ENCODE measurements at regions not wholly inside any gene's neighbourhood (a gene's known extent, or its start where the extent isn't known, plus 50 kb on each side); places are given as distances from the start of the nearest gene placed in this dataset.
"Not testable (repeated sequence)": the region's sequence is repeated elsewhere in the genome, so short reads cannot be mapped to it uniquely, and the experiment has no call there.

- H3K27me3 ChIP-seq (ENCODE audit: control insufficient read depth, insufficient read depth, low read length) = no peaks in the 10 kb centered on the region
- H3K4me2 ChIP-seq (ENCODE audit: low read length) = no peak overlapping the region
- no peak overlapping the region for H3K4me3 ChIP-seq (ENCODE audit: low read length)
- no peaks in the 10 kb centered on the region for H3K4me1 ChIP-seq (ENCODE audit: control insufficient read depth, insufficient read depth, low read length)
- H3K9ac ChIP-seq (ENCODE audit: low read depth, low read length) = no peak overlapping the region
- H3K36me3 ChIP-seq (ENCODE audit: insufficient read depth, low read length) = no peaks in the 10 kb centered on the region
- H3K9me3 ChIP-seq (replicated peaks; ENCODE audit: low read length) = no peaks in the 10 kb centered on the region
These were observed 80.1 kb upstream of the AUTS2 start for GRCh38 chr7:69517985-69518704.

DNA sequence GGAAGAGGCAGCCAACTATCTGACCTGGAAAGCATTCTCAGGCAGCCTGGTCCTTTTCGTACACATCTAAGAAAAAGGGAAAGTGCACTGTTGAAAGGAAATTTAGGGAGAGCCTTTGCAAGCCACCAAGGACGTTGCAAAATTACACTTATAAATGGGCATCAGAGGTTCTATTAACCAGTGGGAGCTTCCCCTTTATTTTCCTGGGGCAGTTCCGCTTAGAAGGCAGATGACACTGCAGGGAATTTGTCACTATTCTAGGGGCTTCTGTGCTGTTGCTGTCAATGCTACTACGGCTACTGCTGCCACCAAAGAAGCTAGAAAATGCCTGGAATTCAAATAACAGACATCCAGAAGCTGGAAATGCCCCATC lies 79.6 kb upstream of the AUTS2 start:
- H3K9me3 ChIP-seq (replicated peaks; ENCODE audit: low read length) = no peaks in the 10 kb centered on the region
- H3K4me2 ChIP-seq (ENCODE audit: low read length) = no peak overlapping the region
- H3K9ac ChIP-seq (ENCODE audit: low read depth, low read length) = no peak overlapping the region
- no peaks in the 10 kb centered on the region for H3K4me1 ChIP-seq (ENCODE audit: control insufficient read depth, insufficient read depth, low read length)
- H3K27me3 ChIP-seq (ENCODE audit: control insufficient read depth, insufficient read depth, low read length) = no peaks in the 10 kb centered on the region
- no peak overlapping the region for H3K4me3 ChIP-seq (ENCODE audit: low read length)
- no peaks in the 10 kb centered on the region for H3K36me3 ChIP-seq (ENCODE audit: insufficient read depth, low read length)

DNA sequence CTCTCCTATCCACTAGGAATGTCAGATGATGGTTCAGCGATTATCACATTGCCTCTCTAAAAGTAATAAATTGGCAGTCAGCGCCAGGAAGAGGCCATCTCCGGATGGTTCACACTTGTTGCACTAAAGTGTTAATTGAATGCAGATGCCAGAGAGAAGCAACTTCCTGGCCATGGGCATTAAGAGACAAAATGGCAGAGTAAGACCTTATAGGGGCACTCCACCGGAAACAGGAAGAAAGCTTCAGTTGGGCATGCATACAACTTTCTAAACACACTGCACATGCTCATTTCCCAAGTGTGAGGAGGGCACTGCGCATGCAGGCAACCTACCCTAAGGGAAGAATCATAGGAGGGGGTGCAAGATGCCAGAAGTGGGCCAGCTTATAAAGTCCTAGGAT lies 71.7 kb upstream of the AUTS2 start:
- Histone ChIP-seq H3K9me3 (replicated peaks; ENCODE audit: low read length) (no peaks in the 10 kb centered on the region), H3K27me3 (ENCODE audit: control insufficient read depth, insufficient read depth, low read length) (no peaks in the 10 kb centered on the region), H3K9ac (ENCODE audit: low read depth, low read length) (no peak overlapping the region), H3K4me1 (ENCODE audit: control insufficient read depth, insufficient read depth, low read length) (no peaks in the 10 kb centered on the region), H3K4me3 (ENCODE audit: low read length) (no peak overlapping the region), H3K36me3 (ENCODE audit: insufficient read depth, low read length) (no peaks in the 10 kb centered on the region), H3K4me2 (ENCODE audit: low read length) (no peak overlapping the region)

DNA sequence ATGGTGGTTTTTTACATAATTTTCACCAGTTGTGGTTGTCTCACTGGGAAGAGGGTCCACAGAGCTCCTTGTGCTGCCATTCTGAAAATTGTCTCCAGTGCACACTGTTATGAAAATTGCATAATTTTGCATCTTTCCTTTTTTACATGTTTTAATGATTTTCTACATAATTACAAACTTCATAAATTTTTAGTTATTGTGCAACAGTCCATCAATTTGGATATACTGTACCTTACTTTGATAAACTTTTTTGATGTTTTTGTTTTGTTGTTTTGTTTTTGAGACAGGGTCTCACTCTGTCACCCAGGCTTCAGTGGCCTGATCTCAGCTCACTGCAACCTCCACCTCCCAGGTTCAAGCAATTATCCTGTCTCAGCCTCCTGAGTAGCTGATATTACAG lies 70.6 kb upstream of the AUTS2 start:
- no peak overlapping the region for H3K4me3 ChIP-seq (ENCODE audit: low read length)
- no peaks in the 10 kb centered on the region for H3K4me1 ChIP-seq (ENCODE audit: control insufficient read depth, insufficient read depth, low read length)
- no peaks in the 10 kb centered on the region for H3K36me3 ChIP-seq (ENCODE audit: insufficient read depth, low read length)
- no peak overlapping the region for H3K9ac ChIP-seq (ENCODE audit: low read depth, low read length)
- no peak overlapping the region for H3K4me2 ChIP-seq (ENCODE audit: low read length)
- no peaks in the 10 kb centered on the region for H3K9me3 ChIP-seq (replicated peaks; ENCODE audit: low read length)
- H3K27me3 ChIP-seq (ENCODE audit: control insufficient read depth, insufficient read depth, low read length) = no peaks in the 10 kb centered on the region

GRCh38 chr7:69531050-69531449 lies 67.2 kb upstream of the AUTS2 start:
- Histone ChIP-seq H3K36me3 (ENCODE audit: insufficient read depth, low read length) (no peaks in the 10 kb centered on the region), H3K9ac (ENCODE audit: low read depth, low read length) (no peak overlapping the region), H3K27me3 (ENCODE audit: control insufficient read depth, insufficient read depth, low read length) (no peaks in the 10 kb centered on the region), H3K4me2 (ENCODE audit: low read length) (no peak overlapping the region), H3K4me1 (ENCODE audit: control insufficient read depth, insufficient read depth, low read length) (no peaks in the 10 kb centered on the region), H3K9me3 (replicated peaks; ENCODE audit: low read length) (no peaks in the 10 kb centered on the region), H3K4me3 (ENCODE audit: low read length) (no peak overlapping the region)

GRCh38 chr7:69534461-69535041 lies 63.7 kb upstream of the AUTS2 start:
- Histone ChIP-seq H3K9me3 (replicated peaks; ENCODE audit: low read length) (no peaks in the 10 kb centered on the region), H3K4me3 (ENCODE audit: low read length) (no peak overlapping the region), H3K4me1 (ENCODE audit: control insufficient read depth, insufficient read depth, low read length) (no peaks in the 10 kb centered on the region), H3K9ac (ENCODE audit: low read depth, low read length) (no peak overlapping the region), H3K36me3 (ENCODE audit: insufficient read depth, low read length) (no peaks in the 10 kb centered on the region), H3K4me2 (ENCODE audit: low read length) (no peak overlapping the region), H3K27me3 (ENCODE audit: control insufficient read depth, insufficient read depth, low read length) (no peaks in the 10 kb centered on the region)

DNA sequence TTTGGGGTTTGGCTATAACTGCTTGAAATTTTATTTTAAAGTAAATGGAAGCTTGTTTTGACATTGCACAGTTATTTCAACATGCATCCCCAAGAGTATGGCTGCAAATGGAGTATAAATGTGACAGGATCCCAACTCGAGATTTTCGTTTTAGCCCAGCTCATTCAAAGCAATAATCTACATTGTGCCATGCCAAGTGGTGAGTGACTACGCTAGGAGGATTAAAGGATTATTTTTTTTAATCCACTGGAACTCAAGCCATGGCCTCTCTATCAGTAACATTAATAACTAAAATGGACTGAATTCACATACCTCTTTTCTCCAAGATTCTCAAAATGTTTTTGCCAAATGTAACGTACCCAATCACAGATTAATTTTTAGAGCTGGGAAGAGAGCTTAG lies 60.6 kb upstream of the AUTS2 start:
- no peak overlapping the region for H3K9ac ChIP-seq (ENCODE audit: low read depth, low read length)
- no peaks in the 10 kb centered on the region for H3K36me3 ChIP-seq (ENCODE audit: insufficient read depth, low read length)
- H3K4me1 ChIP-seq (ENCODE audit: control insufficient read depth, insufficient read depth, low read length) = no peaks in the 10 kb centered on the region

DNA sequence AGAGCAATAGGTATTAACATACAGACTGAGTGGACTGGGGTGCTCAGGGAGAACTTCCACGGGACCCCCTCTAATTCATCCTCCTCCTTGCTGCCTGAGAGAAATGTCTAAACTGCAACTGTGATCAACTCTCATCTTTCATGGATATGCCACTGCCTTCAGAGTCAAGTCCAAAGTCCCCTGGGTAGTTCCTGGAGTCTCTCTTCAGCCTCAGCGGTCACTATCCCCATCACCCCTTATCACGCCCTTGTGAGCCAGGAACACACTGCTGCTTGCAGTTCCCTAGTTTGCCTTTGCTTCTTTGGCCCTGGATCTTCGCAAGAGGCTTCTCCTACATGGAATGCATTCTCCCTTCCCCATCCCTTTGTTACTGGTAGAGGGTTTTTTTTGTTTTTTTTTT lies 58.7 kb upstream of the AUTS2 start:
- Histone ChIP-seq H3K4me1 (ENCODE audit: control insufficient read depth, insufficient read depth, low read length) (no peaks in the 10 kb centered on the region), H3K9me3 (replicated peaks; ENCODE audit: low read length) (no peaks in the 10 kb centered on the region)

More for the DNA sequence above, 60.6 kb upstream of the AUTS2 start:
- H3K27me3 ChIP-seq (ENCODE audit: control insufficient read depth, insufficient read depth, low read length) = no peaks in the 10 kb centered on the region
- H3K4me2 ChIP-seq (ENCODE audit: low read length) = no peak overlapping the region
- no peak overlapping the region for H3K4me3 ChIP-seq (ENCODE audit: low read length)
- no peaks in the 10 kb centered on the region for H3K9me3 ChIP-seq (replicated peaks; ENCODE audit: low read length)

DNA sequence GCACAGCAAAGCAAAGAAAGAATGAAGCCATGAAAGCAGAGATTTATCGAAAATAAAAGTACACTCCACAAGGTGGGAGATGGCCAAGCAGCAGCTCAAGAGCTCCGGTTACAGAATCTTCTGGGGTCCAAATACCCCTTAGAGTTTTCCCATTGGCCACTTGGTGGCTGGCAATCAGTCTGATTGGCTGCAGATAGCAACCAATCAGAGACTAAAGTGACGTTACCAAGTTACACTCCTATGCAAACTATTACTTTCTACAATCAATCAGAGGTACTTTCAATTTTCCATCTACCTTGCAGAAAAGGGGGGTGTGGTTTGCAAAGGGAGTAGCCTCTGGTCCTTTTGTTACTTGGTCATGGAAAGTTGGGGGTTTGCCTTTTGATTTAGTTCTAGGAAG lies 58.0 kb upstream of the AUTS2 start:
- H3K4me1 ChIP-seq (ENCODE audit: control insufficient read depth, insufficient read depth, low read length) = no peaks in the 10 kb centered on the region
- H3K4me2 ChIP-seq (ENCODE audit: low read length) = no peak overlapping the region
- H3K36me3 ChIP-seq (ENCODE audit: insufficient read depth, low read length) = no peaks in the 10 kb centered on the region
- no peaks in the 10 kb centered on the region for H3K27me3 ChIP-seq (ENCODE audit: control insufficient read depth, insufficient read depth, low read length)
- no peak overlapping the region for H3K4me3 ChIP-seq (ENCODE audit: low read length)
- no peaks in the 10 kb centered on the region for H3K9me3 ChIP-seq (replicated peaks; ENCODE audit: low read length)
- H3K9ac ChIP-seq (ENCODE audit: low read depth, low read length) = no peak overlapping the region

More for the DNA sequence above, 58.7 kb upstream of the AUTS2 start:
- H3K27me3 ChIP-seq (ENCODE audit: control insufficient read depth, insufficient read depth, low read length) = no peaks in the 10 kb centered on the region
- no peak overlapping the region for H3K9ac ChIP-seq (ENCODE audit: low read depth, low read length)
- no peaks in the 10 kb centered on the region for H3K36me3 ChIP-seq (ENCODE audit: insufficient read depth, low read length)
- H3K4me2 ChIP-seq (ENCODE audit: low read length) = no peak overlapping the region
- H3K4me3 ChIP-seq (ENCODE audit: low read length) = no peak overlapping the region

GRCh38 chr7:69541779-69542432 lies 56.4 kb upstream of the AUTS2 start:
- H3K4me3 ChIP-seq (ENCODE audit: low read length); H3K9me3 ChIP-seq (replicated peaks; ENCODE audit: low read length); H3K36me3 ChIP-seq (ENCODE audit: insufficient read depth, low read length): not testable (repeated sequence)

DNA sequence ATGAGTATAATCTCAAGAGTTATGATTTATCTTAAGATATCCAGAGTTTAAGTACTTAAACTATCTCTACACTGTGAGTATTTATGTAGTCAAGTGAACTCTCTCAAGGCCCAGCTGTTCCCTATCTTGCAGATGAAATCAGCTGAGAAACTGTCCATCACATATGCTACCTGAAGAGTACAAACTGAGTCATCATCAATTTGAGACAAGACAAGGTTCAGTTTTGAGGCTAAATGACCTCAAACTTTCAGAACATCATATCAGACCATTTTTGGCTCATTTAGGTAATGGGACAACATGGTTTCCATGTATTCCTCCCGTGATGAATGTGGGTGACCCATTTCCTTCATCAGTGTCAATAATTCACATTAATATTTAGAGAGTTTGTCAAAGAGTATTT lies 53.1 kb upstream of the AUTS2 start:
- H3K27me3 ChIP-seq (ENCODE audit: control insufficient read depth, insufficient read depth, low read length) = peaks cover 7% of the 10 kb centered on the region
- no peaks in the 10 kb centered on the region for H3K9me3 ChIP-seq (replicated peaks; ENCODE audit: low read length)
- no peaks in the 10 kb centered on the region for H3K36me3 ChIP-seq (ENCODE audit: insufficient read depth, low read length)
- H3K4me3 ChIP-seq (ENCODE audit: low read length) = no peak overlapping the region
- no peak overlapping the region for H3K9ac ChIP-seq (ENCODE audit: low read depth, low read length)
- no peak overlapping the region for H3K4me2 ChIP-seq (ENCODE audit: low read length)
- H3K4me1 ChIP-seq (ENCODE audit: control insufficient read depth, insufficient read depth, low read length) = no peaks in the 10 kb centered on the region

More at GRCh38 chr7:69541779-69542432, 56.4 kb upstream of the AUTS2 start:
- H3K9ac ChIP-seq (ENCODE audit: low read depth, low read length); H3K4me2 ChIP-seq (ENCODE audit: low read length); H3K4me1 ChIP-seq (ENCODE audit: control insufficient read depth, insufficient read depth, low read length); H3K27me3 ChIP-seq (ENCODE audit: control insufficient read depth, insufficient read depth, low read length): not testable (repeated sequence)

Measured in skeletal muscle satellite cell (primary cell).